SJCRH30 (cell line): ENCODE measurements at regions not wholly inside any gene's neighbourhood (a gene's known extent, or its start where the extent isn't known, plus 50 kb on each side); places are given as distances from the start of the nearest gene placed in this dataset.
A peak's percentile ranks its signal among the peaks of the same experiment; 100 is the strongest.

Source experiments
- DNase-seq, 2 experiments: peaks; one replicate each; pipeline ENCODE4 v3.0.0-alpha.2; 2015 to 2020
- H3K27ac ChIP-seq: fragments of 250-450 bp; sonication (Bioruptor Pico); 2 replicates; pipeline ENCODE4 v1.5.1; 2020; ENCODE audit warnings: mild to moderate bottlenecking, moderate library complexity
- H3K27me3 ChIP-seq: fragments of 250-450 bp; sonication (Bioruptor Pico); 2 replicates; pipeline ENCODE4 v1.5.1; 2020; ENCODE audit warnings: mild to moderate bottlenecking, moderate library complexity
- H3K36me3 ChIP-seq: fragments of 250-450 bp; sonication (Bioruptor Pico); 2 replicates; pipeline ENCODE4 v1.5.1; 2020; ENCODE audit warnings: mild to moderate bottlenecking, moderate library complexity
- H3K4me1 ChIP-seq: fragments of 250-450 bp; sonication (Bioruptor Pico); 2 replicates; pipeline ENCODE4 v1.5.1; 2020; ENCODE audit warnings: mild to moderate bottlenecking, moderate library complexity
- H3K4me3 ChIP-seq: fragments of 250-450 bp; sonication (Bioruptor Pico); 2 replicates; pipeline ENCODE4 v1.5.1; 2020; ENCODE audit warnings: mild to moderate bottlenecking, moderate library complexity
- H3K9me3 ChIP-seq: fragments of 250-450 bp; sonication (Bioruptor Pico); replicated peaks from 2 replicates; pipeline ENCODE4 v1.5.1; 2020; ENCODE audit warnings: mild to moderate bottlenecking, moderate library complexity

DNA sequence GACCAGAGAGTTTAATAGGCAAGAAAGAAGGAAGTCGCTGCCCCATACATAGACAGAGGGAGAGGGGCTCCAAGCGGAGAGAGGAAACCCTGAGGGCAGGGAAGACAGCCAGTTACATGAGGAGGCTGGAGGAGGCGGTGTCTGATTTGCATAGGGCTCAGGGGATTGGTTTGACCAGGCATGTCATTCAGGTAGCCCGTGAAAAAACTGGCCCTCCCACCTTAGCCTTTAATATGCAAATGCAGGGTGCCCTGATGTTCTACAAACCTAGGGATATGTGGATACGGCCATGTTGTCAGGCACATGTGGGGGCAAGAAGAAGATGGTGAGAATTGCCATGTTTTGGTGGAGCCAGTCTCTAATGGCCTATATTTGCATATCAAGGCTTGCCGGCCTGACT is 1461.6 kb downstream of the PCDH9 start:
- DNase-seq = peak in 1 of 2 experiments; percentile 13
- no peaks in the 10 kb centered on the region for H3K36me3 ChIP-seq
- no peaks in the 10 kb centered on the region for H3K4me1 ChIP-seq

DNA sequence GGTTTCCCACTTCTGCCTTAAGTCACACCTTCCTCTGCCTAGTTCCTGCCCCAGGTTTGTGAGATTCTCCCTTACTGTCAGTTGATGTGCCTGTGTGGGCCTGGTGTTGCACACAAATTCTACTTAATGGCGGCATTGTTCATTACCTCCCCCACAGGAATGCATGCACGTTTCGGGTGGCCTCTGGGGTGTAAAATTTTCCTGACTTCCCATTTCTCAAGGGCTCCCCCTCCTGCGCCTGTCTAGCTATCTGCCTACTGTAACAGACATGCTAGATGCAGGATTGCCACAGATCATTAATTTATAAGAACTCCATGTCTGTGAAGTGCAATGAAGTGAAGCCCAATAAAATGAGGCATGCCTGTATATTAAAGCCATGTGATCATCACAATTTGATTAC is 1466.3 kb downstream of the PCDH9 start:
- H3K27me3 ChIP-seq = no peaks in the 10 kb centered on the region
- H3K9me3 ChIP-seq = no peaks in the 10 kb centered on the region
- DNase-seq = no peak
- no peak overlapping the region for H3K27ac ChIP-seq
- H3K36me3 ChIP-seq = no peaks in the 10 kb centered on the region
- H3K4me3 ChIP-seq = no peak overlapping the region
- H3K4me1 ChIP-seq = no peaks in the 10 kb centered on the region

More for the DNA sequence above, 1461.6 kb downstream of the PCDH9 start:
- Histone ChIP-seq H3K27me3 (no peaks in the 10 kb centered on the region), H3K4me3 (no peak overlapping the region), H3K27ac (no peak overlapping the region), H3K9me3 (no peaks in the 10 kb centered on the region; the same call in 1 of the 2 replicates)

DNA sequence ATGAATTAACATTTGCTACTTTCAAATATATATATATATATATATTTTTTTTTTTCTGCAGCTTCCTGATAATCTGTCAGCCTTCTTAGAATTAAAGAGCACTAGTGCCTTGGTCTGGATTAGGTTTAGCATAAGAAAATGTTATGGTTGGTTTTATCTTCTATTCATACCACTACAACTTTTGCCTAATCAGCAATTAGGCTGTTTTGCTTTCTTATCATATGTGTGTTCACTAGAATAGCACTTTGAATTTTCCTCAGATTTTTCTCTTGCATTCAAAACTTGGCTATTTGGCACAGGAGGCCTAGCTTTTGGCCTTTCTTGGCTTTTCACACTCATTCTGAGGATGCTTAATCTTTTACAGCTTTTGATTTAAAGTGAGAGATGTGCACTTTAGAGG is 1468.1 kb downstream of the PCDH9 start:
- H3K27me3 ChIP-seq = no peaks in the 10 kb centered on the region
- DNase-seq = no peak
- no peaks in the 10 kb centered on the region for H3K4me1 ChIP-seq
- H3K9me3 ChIP-seq = no peaks in the 10 kb centered on the region
- H3K36me3 ChIP-seq = no peaks in the 10 kb centered on the region
- no peak overlapping the region for H3K4me3 ChIP-seq
- no peak overlapping the region for H3K27ac ChIP-seq

DNA sequence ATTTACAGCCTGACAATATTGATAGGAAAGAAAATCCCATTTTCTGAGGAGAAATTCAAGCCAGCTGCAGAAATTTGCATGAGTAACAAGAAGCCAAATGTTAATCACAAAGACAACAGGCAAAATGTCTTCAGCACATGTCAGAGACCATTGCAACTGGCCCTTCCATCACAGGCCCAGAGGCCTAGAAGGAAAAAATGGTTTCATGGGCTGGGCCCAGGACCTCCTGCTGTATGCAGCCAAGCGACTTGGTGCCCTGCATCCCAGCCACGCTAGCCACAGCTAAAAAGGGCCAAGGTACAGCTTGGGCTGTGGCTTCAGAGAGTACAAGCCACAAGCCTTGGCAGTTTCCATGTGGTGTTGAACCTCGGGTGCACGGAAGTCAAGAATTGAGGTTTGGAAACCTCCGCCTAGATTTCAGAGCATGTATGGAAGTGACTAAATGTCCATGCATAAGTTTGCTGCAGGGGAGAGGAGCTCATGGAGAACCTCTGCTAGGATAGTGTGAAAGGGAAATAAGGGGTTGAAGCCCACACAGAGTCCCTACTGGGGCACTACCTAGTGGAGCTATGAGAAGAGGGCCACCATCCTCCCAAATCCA is 1474.0 kb downstream of the PCDH9 start:
- no peak overlapping the region for H3K27ac ChIP-seq
- H3K27me3 ChIP-seq = no peaks in the 10 kb centered on the region
- H3K36me3 ChIP-seq = no peaks in the 10 kb centered on the region
- H3K4me3 ChIP-seq = no peak overlapping the region
- H3K4me1 ChIP-seq = no peaks in the 10 kb centered on the region
- no peaks in the 10 kb centered on the region for H3K9me3 ChIP-seq
- DNase-seq = no peak

DNA sequence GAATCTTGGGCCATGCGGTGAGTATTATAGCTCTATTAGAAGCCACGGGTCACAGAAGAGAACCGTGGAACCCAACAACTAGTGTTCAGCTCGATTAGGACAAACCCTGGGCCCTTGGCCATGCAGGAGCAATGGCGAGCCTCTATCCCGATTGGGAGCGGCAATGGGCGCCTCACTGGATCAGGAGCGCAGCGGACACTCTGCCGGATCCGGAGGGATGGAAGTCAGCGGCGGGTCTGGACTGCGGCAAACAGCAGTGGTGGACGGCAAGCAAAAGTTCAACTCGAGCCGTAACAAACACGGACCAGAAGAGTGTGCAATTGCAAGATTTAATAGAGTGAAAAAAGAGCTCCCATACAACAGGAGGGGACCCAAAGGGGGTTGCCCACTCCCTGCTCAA is 1481.9 kb downstream of the PCDH9 start:
- Histone ChIP-seq H3K27ac (no peak overlapping the region), H3K27me3 (no peaks in the 10 kb centered on the region), H3K4me1 (no peaks in the 10 kb centered on the region), H3K4me3 (no peak overlapping the region), H3K9me3 (no peaks in the 10 kb centered on the region), H3K36me3 (no peaks in the 10 kb centered on the region)
- DNase-seq = no peak

DNA sequence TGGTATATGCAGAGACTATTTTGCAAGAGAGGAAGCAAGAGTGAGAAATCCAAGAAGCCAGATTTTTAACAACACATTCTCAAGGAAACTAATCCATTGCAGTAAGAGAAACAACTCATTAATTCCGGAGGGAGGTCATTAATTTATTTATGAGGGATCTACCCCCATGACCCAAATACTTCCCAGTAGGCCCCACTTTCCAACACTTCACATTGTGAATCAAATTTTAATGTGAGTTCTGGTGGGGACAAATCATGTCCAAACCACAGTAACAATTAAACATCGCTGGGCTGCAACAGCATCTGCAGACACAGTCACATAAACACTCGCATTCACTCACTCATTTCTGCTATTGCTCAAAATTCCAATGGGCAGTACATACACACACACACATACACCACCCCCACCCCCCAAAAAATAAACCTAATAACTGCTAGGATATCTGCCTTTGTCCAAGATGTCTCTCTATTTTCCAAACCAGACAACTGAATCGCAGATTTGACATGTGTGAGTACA is 1483.7 kb downstream of the PCDH9 start:
- no peaks in the 10 kb centered on the region for H3K36me3 ChIP-seq
- no peak for DNase-seq

DNA sequence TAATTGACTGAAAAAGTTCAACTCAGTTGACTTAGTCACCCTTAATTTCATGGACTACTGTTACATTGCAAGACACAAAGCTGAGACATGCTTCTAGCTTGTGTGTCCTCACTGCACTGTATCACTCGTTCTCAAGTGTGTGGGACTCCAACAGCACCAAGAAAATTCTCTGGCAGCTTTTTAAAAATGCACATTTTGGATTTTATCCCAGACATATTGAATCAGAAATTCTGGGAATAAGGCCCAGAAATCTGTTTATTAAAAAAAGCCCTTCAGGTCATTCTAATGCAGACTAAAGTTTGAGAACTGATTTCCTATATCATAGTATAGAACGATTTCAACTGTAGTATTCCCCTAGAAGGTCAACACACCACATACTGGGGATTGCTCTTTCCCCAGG is 1485.3 kb downstream of the PCDH9 start:
- no peaks in the 10 kb centered on the region for H3K9me3 ChIP-seq
- H3K27ac ChIP-seq = no peak overlapping the region

More for the DNA sequence above, 1483.7 kb downstream of the PCDH9 start:
- Histone ChIP-seq H3K4me3 (no peak overlapping the region), H3K27me3 (no peaks in the 10 kb centered on the region), H3K9me3 (no peaks in the 10 kb centered on the region), H3K27ac (no peak overlapping the region), H3K4me1 (no peaks in the 10 kb centered on the region)

DNA sequence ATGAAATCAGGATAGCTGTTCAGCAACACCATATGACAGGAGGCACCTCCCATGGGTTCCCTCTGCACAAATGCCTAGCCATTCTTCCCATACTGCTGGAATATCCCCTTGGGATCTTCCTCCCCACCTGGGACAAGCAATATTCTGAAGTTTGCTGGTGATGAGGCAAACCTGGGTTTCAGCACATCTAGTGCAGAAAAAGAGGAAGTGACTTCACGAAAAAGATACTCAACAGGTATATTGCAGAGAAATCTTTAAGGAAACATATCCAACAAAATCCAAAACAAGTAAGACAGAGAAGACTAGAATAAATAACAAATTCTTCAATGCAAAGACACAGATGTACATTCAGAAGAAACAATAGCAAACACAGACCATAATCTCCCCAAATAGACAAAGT is 1497.0 kb downstream of the PCDH9 start:
- H3K36me3 ChIP-seq = no peaks in the 10 kb centered on the region
- H3K4me3 ChIP-seq = no peak overlapping the region
- no peak overlapping the region for H3K27ac ChIP-seq
- H3K4me1 ChIP-seq = no peaks in the 10 kb centered on the region
- no peaks in the 10 kb centered on the region for H3K27me3 ChIP-seq
- H3K9me3 ChIP-seq = no peaks in the 10 kb centered on the region
- no peak for DNase-seq

More for the DNA sequence above, 1485.3 kb downstream of the PCDH9 start:
- DNase-seq = no peak
- Histone ChIP-seq H3K27me3 (no peaks in the 10 kb centered on the region), H3K36me3 (no peaks in the 10 kb centered on the region), H3K4me1 (no peaks in the 10 kb centered on the region), H3K4me3 (no peak overlapping the region)

DNA sequence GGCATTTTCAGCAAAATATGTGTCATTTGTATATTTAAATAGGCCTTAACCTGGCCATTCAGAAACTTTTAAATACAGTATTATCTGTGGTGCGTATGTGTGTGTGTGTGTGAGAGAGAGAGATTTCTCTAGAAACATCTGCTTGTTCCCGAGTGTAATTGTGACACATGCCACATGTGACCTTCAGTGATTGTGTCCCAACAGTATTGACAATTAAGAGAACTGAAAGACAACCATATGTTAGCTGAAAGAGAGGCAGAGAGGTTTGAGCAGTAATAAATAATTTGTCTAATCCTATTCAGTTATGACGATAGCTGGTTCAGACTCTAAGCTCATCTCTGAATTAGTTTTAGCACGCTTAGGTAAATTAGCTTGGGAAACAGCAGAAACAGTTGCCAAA is 1503.1 kb downstream of the PCDH9 start:
- H3K9me3 ChIP-seq = no peaks in the 10 kb centered on the region
- no peaks in the 10 kb centered on the region for H3K4me1 ChIP-seq
- H3K27me3 ChIP-seq = no peaks in the 10 kb centered on the region
- no peak for DNase-seq
- no peak overlapping the region for H3K4me3 ChIP-seq
- no peaks in the 10 kb centered on the region for H3K36me3 ChIP-seq
- H3K27ac ChIP-seq = no peak overlapping the region

DNA sequence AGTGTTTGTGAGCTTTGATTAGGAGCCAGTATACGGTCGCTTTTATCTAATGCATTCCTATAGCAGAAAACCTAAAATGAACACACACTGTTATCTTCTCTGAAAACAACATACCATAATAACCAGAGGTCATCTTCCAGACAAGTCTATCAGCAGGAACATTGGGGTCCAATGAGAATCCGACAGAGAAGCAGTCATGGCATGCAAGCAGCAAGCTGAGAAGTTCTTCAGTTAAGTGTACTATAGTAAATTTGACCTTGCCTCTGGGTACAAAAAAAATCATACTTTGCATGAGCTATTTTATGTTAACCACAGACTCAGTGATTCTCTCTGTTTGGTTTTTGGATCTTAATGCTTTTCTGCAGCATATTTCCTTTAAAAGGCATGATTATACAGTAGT is 1505.1 kb downstream of the PCDH9 start:
- H3K27ac ChIP-seq = no peak overlapping the region
- no peaks in the 10 kb centered on the region for H3K36me3 ChIP-seq
- DNase-seq = no peak
- no peaks in the 10 kb centered on the region for H3K9me3 ChIP-seq
- no peaks in the 10 kb centered on the region for H3K27me3 ChIP-seq
- no peaks in the 10 kb centered on the region for H3K4me1 ChIP-seq
- no peak overlapping the region for H3K4me3 ChIP-seq

DNA sequence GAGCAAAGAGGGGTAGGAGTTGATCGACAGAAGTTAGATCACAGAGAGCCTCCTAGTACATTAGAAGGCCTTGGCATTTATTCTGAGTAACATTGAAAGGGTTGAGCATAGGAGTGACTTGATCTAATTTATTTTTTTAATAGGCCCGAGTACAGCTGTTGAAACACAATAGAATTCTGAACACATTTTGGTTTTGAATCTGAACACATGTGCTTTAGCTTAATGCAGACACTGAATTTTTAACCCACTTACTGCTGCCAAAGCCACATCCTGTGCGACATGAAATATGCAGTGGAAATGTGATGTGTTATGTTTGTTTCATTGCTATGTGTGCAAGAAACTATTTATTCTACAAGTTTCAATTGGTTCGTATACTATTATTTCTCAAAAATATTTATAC is 1505.9 kb downstream of the PCDH9 start:
- Histone ChIP-seq H3K27ac (no peak overlapping the region), H3K36me3 (no peaks in the 10 kb centered on the region), H3K9me3 (no peaks in the 10 kb centered on the region), H3K27me3 (no peaks in the 10 kb centered on the region), H3K4me3 (no peak overlapping the region), H3K4me1 (no peaks in the 10 kb centered on the region)
- DNase-seq = peak in 1 of 2 experiments; percentile 4

DNA sequence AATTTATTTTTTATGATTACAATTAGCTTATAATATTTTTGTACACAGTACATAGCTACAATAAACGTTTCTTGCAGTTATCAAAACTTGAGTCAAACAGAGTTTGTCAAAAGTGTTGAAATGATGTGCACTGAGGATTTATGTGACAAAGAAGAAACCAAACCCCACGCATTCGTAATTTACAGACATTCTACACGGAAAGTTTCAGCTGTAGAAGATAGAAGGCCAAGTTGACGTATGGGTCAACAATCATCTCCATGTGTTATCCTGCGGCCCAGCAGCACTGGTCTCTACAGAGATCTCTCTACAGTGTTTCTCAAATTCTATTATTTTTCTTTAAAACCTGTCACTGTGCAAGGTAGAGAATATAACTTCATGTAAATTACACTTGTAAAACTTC is 1507.6 kb downstream of the PCDH9 start:
- H3K4me3 ChIP-seq = no peak overlapping the region
- H3K27ac ChIP-seq = no peak overlapping the region
- 0 out of 2 replicates have a peak, but pooled peaks cover 2% of the 10 kb centered on the region for H3K9me3 ChIP-seq
- no peak for DNase-seq
- no peaks in the 10 kb centered on the region for H3K27me3 ChIP-seq
- no peaks in the 10 kb centered on the region for H3K4me1 ChIP-seq
- no peaks in the 10 kb centered on the region for H3K36me3 ChIP-seq

DNA sequence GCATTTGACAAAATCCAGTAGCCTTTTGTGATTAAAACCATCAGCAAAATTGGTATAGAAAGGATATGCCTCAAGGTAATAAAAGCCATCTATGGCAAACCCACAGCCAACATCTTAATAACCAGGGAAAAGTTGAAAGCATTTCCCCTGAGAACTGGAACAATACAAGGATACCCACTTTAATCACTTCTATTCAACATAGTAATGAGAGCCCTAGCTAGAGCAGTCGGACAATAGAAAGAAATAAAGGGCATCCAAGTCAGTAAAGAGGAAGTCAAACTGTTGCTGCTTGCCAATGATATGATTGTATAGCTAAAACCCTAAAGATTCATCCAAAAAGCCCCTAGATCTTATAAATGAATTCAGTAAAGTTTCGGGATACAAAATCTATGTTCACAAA is 1510.3 kb downstream of the PCDH9 start:
- DNase-seq = no peak
- H3K27me3 ChIP-seq = no peaks in the 10 kb centered on the region
- H3K9me3 ChIP-seq = 0 out of 2 replicates have a peak, but pooled peaks cover 3% of the 10 kb centered on the region
- no peaks in the 10 kb centered on the region for H3K4me1 ChIP-seq
- no peak overlapping the region for H3K27ac ChIP-seq
- H3K4me3 ChIP-seq = no peak overlapping the region
- H3K36me3 ChIP-seq = no peaks in the 10 kb centered on the region

DNA sequence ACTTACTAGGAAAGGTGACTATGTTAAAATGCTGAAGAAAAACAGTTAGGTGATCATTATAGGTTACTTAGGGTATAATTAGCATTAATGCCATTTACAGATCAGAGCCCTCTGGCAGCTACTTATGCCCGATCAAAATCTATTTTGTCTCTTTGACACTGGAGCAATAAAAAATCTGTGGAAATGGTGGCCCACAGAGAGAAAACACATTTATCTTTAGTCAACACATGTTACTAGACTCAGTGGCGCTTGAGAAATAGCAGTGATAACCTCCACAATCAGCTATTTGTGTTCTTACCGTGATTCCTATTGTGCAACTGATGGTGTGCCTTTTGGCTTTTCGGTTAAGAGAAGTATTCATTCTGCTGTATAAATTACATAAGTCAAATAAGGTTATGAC is 1519.6 kb downstream of the PCDH9 start:
- no peak overlapping the region for H3K27ac ChIP-seq
- no peak overlapping the region for H3K4me3 ChIP-seq
- no peaks in the 10 kb centered on the region for H3K4me1 ChIP-seq
- no peaks in the 10 kb centered on the region for H3K27me3 ChIP-seq
- 0 out of 2 replicates have a peak, but pooled peaks cover 3% of the 10 kb centered on the region for H3K9me3 ChIP-seq
- H3K36me3 ChIP-seq = no peaks in the 10 kb centered on the region
- DNase-seq = no peak

DNA sequence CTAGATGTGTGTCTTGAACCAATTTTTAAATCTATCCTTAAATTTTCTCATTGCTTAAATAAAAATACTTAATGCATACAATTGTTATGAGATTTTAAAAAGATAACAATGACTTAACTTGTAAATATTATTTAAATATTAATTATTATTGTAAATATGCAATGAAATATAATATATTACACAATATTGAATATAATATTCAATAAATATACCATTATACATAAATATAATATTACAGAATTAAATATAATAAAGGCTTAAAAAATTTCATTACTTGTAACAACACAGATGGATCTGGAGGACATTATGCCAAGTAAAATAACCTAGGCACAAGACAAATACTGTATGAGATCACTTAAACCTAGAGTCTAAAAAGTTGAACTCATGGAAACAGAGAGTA is 1532.3 kb downstream of the PCDH9 start:
- H3K27me3 ChIP-seq = no peaks in the 10 kb centered on the region
- no peak overlapping the region for H3K4me3 ChIP-seq
- DNase-seq = no peak
- H3K4me1 ChIP-seq = no peaks in the 10 kb centered on the region
- no peaks in the 10 kb centered on the region for H3K36me3 ChIP-seq
- H3K27ac ChIP-seq = no peak overlapping the region
- H3K9me3 ChIP-seq = no peaks in the 10 kb centered on the region

DNA sequence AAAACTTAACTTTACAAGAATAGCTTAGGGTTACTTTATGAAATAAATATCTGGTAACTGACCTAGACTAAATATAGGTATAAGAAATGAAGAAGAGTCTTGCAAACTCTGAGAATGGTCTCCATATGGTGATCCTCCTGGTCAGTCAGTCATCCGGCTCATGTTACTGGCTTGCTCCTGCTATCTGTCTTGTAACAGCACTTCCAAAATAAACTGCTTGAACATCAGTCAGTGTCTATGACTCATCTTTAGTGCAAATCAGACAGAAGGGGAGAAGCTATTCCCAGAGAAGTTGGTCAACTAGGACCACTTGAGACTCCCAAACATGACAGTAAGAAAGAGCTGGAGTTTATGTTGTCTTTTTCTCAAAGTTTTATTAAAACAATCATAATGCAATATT is 1550.9 kb downstream of the PCDH9 start:
- H3K36me3 ChIP-seq = no peaks in the 10 kb centered on the region
- H3K27ac ChIP-seq = no peak overlapping the region
- no peak overlapping the region for H3K4me3 ChIP-seq
- H3K4me1 ChIP-seq = no peaks in the 10 kb centered on the region
- no peaks in the 10 kb centered on the region for H3K27me3 ChIP-seq
- no peaks in the 10 kb centered on the region for H3K9me3 ChIP-seq
- DNase-seq = no peak
